GM23338 (cell line): ENCODE measurements at regions not wholly inside any gene's neighbourhood (a gene's known extent, or its start where the extent isn't known, plus 50 kb on each side); places are given as distances from the start of the nearest gene placed in this dataset.

ENCODE experiments used
- ATAC-seq: fragments of 200-7000 bp; cut with Tn5 transposase; 3 replicates; pipeline ENCODE4 v1.9.1; 2020
- DNase-seq: peaks from one replicate; pipeline ENCODE4 v3.0.0-alpha.2; 2015; ENCODE audit warnings: low spot score
- H2AFZ ChIP-seq: fragments of 200-600 bp; sonication (generic); 2 replicates; pipeline ENCODE4 v1.8.0; 2016; ENCODE audit warnings: antibody characterized with exemption, mild to moderate bottlenecking, moderate library complexity
- H3F3A ChIP-seq: fragments of 200-600 bp; sonication (generic); replicated peaks from 2 replicates; pipeline ENCODE4 v1.8.0; 2017; ENCODE audit warnings: antibody characterized with exemption, mixed run types, low read depth
- H3K27ac ChIP-seq: fragments of 200-600 bp; sonication (generic); 2 replicates; pipeline ENCODE4 v1.6.1; 2016; ENCODE audit warnings: low read depth
- H3K27me3 ChIP-seq: fragments of 200-600 bp; sonication (generic); 2 replicates; pipeline ENCODE4 v1.8.0; 2016; ENCODE audit warnings: mild to moderate bottlenecking, mixed run types, moderate library complexity; ENCODE audit not compliant: insufficient read depth
- H3K36me3 ChIP-seq: fragments of 200-600 bp; sonication (generic); 2 replicates; pipeline ENCODE4 v1.8.0; 2016; ENCODE audit warnings: mild to moderate bottlenecking; ENCODE audit not compliant: insufficient read depth
- H3K4me1 ChIP-seq: fragments of 200-600 bp; sonication (generic); 2 replicates; pipeline ENCODE4 v1.8.0; 2016; ENCODE audit warnings: mild to moderate bottlenecking, moderate library complexity; ENCODE audit not compliant: insufficient read depth
- H3K4me2 ChIP-seq: fragments of 200-600 bp; sonication (generic); 2 replicates; pipeline ENCODE4 v1.7.1; 2017; ENCODE audit warnings: mixed run types
- H3K4me3 ChIP-seq: fragments of 200-600 bp; sonication (generic); 2 replicates; pipeline ENCODE4 v1.6.1; 2016; ENCODE audit warnings: mixed run types
- H3K79me2 ChIP-seq: fragments of 200-600 bp; sonication (generic); replicated peaks from 2 replicates; pipeline ENCODE4 v1.8.0; 2017; ENCODE audit warnings: mild to moderate bottlenecking; ENCODE audit not compliant: insufficient read depth
- H3K9me2 ChIP-seq: fragments of 200-600 bp; sonication (generic); 2 replicates; pipeline ENCODE4 v1.8.0; 2017; ENCODE audit not compliant: insufficient read depth
- H4K20me1 ChIP-seq: fragments of 200-600 bp; sonication (generic); replicated peaks from 2 replicates; pipeline ENCODE4 v1.8.0; 2017; ENCODE audit warnings: mild to moderate bottlenecking; ENCODE audit not compliant: insufficient read depth
- H3K27ac Mint-ChIP-seq: 2 replicates; pipeline ENCODE4 v1.8.0; 2020; ENCODE audit warnings: inconsistent platforms, mild to moderate bottlenecking, moderate library complexity, mixed read lengths
- H3K27me3 Mint-ChIP-seq: 3 replicates; pipeline ENCODE4 v1.8.0; 2022; ENCODE audit warnings: low read depth, mild to moderate bottlenecking, moderate library complexity, mixed read lengths, inconsistent platforms; ENCODE audit not compliant: insufficient read depth, poor library complexity
- H3K36me3 Mint-ChIP-seq: 3 replicates; pipeline ENCODE4 v1.8.0; 2021; ENCODE audit warnings: low read depth, mild to moderate bottlenecking, inconsistent platforms, moderate library complexity, mixed read lengths
- H3K4me1 Mint-ChIP-seq: 3 replicates; pipeline ENCODE4 v1.8.0; 2020; ENCODE audit warnings: mild to moderate bottlenecking, inconsistent platforms, mixed read lengths
- H3K4me3 Mint-ChIP-seq: 3 replicates; pipeline ENCODE4 v1.8.0; 2021; ENCODE audit warnings: moderate library complexity, mild to moderate bottlenecking, inconsistent platforms, mixed read lengths
- H3K9me3 Mint-ChIP-seq: 3 replicates; pipeline ENCODE4 v1.8.0; 2020; ENCODE audit warnings: moderate library complexity, mild to moderate bottlenecking, inconsistent platforms, mixed read lengths
- CREB1 ChIP-seq: fragments of 250-450 bp; sonication (Bioruptor Pico); IDR thresholded peaks from 2 replicates; pipeline ENCODE4 v1.5.0; 2020; ENCODE audit warnings: low read depth, mild to moderate bottlenecking, moderate library complexity
- CTCF ChIP-seq, 2 experiments: fragments of 200-600 bp in 1 of 2; sonication (generic) in 1 of 2; conservative IDR thresholded peaks; 2 replicates each; pipeline versions ENCODE4 v1.5.1 to v1.6.1; 2016 to 2017; ENCODE audit warnings: antibody characterized with exemption in 2 of 2, low read depth in 2 of 2, mild to moderate bottlenecking in 2 of 2, moderate library complexity in 1 of 2
- ETS1 ChIP-seq: IDR thresholded peaks from 2 replicates; pipeline ENCODE4 v1.6.1; 2016; ENCODE audit warnings: antibody characterized with exemption
- EZH2 ChIP-seq: fragments of 200-600 bp; sonication (generic); IDR thresholded peaks from one replicate; pipeline ENCODE4 v1.8.0; 2017; ENCODE audit warnings: antibody characterized with exemption, mild to moderate bottlenecking, low read depth; ENCODE audit not compliant: unreplicated experiment
- EZH2phosphoT487 ChIP-seq: fragments of 200-600 bp; sonication (generic); IDR thresholded peaks from one replicate; pipeline ENCODE4 v1.8.1; 2018; ENCODE audit warnings: antibody characterized with exemption; ENCODE audit not compliant: unreplicated experiment
- JUNB ChIP-seq: IDR thresholded peaks from one replicate; pipeline ENCODE4 v1.6.1; 2016; ENCODE audit warnings: antibody characterized with exemption; ENCODE audit not compliant: unreplicated experiment
- NANOG ChIP-seq: IDR thresholded peaks from 2 replicates; pipeline ENCODE4 v1.6.1; 2016; ENCODE audit warnings: antibody characterized with exemption, borderline replicate concordance
- POLR2AphosphoS5 ChIP-seq: IDR thresholded peaks from 2 replicates; pipeline ENCODE4 v1.6.1; 2016; ENCODE audit warnings: antibody characterized with exemption, low read depth
- STAT1 ChIP-seq: IDR thresholded peaks from one replicate; pipeline ENCODE4 v1.6.1; 2016; ENCODE audit warnings: antibody characterized with exemption; ENCODE audit not compliant: unreplicated experiment
- ZNF114 ChIP-seq: fragments of 250-450 bp; sonication (Bioruptor Pico); IDR thresholded peaks from 2 replicates; pipeline ENCODE4 v1.5.0; 2020; ENCODE audit warnings: mild to moderate bottlenecking, moderate library complexity
- TF ChIP-seq, protein P1 (sequence below): fragments of 250-450 bp; sonication (Bioruptor Pico); IDR thresholded peaks from 2 replicates; pipeline ENCODE4 v1.5.0; 2020; ENCODE audit warnings: mild to moderate bottlenecking, moderate library complexity

DNA sequence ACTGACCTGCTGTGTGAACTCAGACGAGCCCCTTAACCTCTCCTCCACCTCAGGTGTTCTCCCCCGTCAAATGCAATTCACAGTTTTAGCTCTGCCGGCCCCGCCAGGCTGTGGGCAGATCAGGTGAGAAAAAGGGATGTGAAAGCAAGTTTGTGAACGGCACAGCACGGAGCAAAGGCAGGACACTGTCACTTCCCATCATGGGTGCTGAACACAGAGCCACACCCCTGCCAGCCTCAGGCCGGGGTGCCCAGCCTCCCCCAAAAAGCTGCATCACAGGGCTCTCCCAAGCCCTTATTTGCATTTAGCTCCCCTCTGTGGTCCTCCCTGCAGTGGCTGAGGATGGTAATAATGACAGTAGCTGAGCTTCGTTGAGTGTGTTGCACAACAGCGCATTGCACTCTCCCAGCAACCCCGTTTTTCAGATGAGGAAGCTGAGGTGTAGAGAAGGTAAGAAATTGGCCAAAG is 88.8 kb upstream of the TNRC6C start:
- Histone ChIP-seq H3K4me2 (no peak overlapping the region), H3K4me3 (no peak overlapping the region), H3K79me2 (no peaks in the 10 kb centered on the region), H3K9me2 (no peaks in the 10 kb centered on the region), H4K20me1 (no peaks in the 10 kb centered on the region), H2AFZ (0 out of 2 replicates have a peak overlapping the region, but pooled peaks have one; percentile 28), H3F3A (no peaks in the 10 kb centered on the region), H3K36me3 (no peaks in the 10 kb centered on the region), H3K27ac (no peak overlapping the region), H3K4me1 (0 out of 2 replicates have a peak, but pooled peaks cover 5% of the 10 kb centered on the region), H3K27me3 (no peaks in the 10 kb centered on the region)
- Mint-ChIP-seq H3K36me3 (no peaks in the 10 kb centered on the region; the same call in 2 of the 3 replicates), H3K27me3 (peaks cover 18% of the 10 kb centered on the region), H3K9me3 (no peaks in the 10 kb centered on the region; the same call in 2 of the 3 replicates), H3K27ac (no peak overlapping the region), H3K4me3 (no peak overlapping the region), H3K4me1 (peaks cover 29% of the 10 kb centered on the region)
- ATAC-seq = no peak
- no peak for DNase-seq
- TF ChIP-seq CTCF (conservative IDR thresholded peaks at IDR 0.05; ENCODE audit: low read depth in 2 of 2) (no peak), STAT1 (no peak), EZH2phosphoT487 (no peak), ETS1 (no peak), POLR2AphosphoS5 (no peak), CREB1 (CRISPR knock-in tag) (no peak)

GRCh38 chr17:77872199-77872598 is 86.3 kb upstream of the TNRC6C start:
- H3K9me2 ChIP-seq = no peaks in the 10 kb centered on the region
- no peak for ATAC-seq
- H2AFZ ChIP-seq = no peak overlapping the region
- no peaks in the 10 kb centered on the region for H3F3A ChIP-seq
- H3K4me1 ChIP-seq = 0 out of 2 replicates have a peak, but pooled peaks cover 5% of the 10 kb centered on the region
- H3K79me2 ChIP-seq = no peaks in the 10 kb centered on the region
- Mint-ChIP-seq H3K27me3 (peaks cover 19% of the 10 kb centered on the region), H3K36me3 (peaks cover 9% of the 10 kb centered on the region), H3K27ac (no peak overlapping the region), H3K9me3 (peaks cover 11% of the 10 kb centered on the region), H3K4me3 (no peak overlapping the region), H3K4me1 (peaks cover 25% of the 10 kb centered on the region)
- no peak overlapping the region for H3K4me2 ChIP-seq
- no peaks in the 10 kb centered on the region for H3K36me3 ChIP-seq
- no peaks in the 10 kb centered on the region for H4K20me1 ChIP-seq
- DNase-seq = no peak
- H3K4me3 ChIP-seq = no peak overlapping the region
- H3K27ac ChIP-seq = no peak overlapping the region
- H3K27me3 ChIP-seq = no peaks in the 10 kb centered on the region
- TF ChIP-seq JUNB (no peak), EZH2phosphoT487 (no peak), CREB1 (CRISPR knock-in tag) (no peak), EZH2 (no peak), CTCF (conservative IDR thresholded peaks at IDR 0.05; ENCODE audit: low read depth in 2 of 2) (no peak), NANOG (no peak), ZNF114 (no peak), STAT1 (no peak)
- TF ChIP-seq, protein P1, sequence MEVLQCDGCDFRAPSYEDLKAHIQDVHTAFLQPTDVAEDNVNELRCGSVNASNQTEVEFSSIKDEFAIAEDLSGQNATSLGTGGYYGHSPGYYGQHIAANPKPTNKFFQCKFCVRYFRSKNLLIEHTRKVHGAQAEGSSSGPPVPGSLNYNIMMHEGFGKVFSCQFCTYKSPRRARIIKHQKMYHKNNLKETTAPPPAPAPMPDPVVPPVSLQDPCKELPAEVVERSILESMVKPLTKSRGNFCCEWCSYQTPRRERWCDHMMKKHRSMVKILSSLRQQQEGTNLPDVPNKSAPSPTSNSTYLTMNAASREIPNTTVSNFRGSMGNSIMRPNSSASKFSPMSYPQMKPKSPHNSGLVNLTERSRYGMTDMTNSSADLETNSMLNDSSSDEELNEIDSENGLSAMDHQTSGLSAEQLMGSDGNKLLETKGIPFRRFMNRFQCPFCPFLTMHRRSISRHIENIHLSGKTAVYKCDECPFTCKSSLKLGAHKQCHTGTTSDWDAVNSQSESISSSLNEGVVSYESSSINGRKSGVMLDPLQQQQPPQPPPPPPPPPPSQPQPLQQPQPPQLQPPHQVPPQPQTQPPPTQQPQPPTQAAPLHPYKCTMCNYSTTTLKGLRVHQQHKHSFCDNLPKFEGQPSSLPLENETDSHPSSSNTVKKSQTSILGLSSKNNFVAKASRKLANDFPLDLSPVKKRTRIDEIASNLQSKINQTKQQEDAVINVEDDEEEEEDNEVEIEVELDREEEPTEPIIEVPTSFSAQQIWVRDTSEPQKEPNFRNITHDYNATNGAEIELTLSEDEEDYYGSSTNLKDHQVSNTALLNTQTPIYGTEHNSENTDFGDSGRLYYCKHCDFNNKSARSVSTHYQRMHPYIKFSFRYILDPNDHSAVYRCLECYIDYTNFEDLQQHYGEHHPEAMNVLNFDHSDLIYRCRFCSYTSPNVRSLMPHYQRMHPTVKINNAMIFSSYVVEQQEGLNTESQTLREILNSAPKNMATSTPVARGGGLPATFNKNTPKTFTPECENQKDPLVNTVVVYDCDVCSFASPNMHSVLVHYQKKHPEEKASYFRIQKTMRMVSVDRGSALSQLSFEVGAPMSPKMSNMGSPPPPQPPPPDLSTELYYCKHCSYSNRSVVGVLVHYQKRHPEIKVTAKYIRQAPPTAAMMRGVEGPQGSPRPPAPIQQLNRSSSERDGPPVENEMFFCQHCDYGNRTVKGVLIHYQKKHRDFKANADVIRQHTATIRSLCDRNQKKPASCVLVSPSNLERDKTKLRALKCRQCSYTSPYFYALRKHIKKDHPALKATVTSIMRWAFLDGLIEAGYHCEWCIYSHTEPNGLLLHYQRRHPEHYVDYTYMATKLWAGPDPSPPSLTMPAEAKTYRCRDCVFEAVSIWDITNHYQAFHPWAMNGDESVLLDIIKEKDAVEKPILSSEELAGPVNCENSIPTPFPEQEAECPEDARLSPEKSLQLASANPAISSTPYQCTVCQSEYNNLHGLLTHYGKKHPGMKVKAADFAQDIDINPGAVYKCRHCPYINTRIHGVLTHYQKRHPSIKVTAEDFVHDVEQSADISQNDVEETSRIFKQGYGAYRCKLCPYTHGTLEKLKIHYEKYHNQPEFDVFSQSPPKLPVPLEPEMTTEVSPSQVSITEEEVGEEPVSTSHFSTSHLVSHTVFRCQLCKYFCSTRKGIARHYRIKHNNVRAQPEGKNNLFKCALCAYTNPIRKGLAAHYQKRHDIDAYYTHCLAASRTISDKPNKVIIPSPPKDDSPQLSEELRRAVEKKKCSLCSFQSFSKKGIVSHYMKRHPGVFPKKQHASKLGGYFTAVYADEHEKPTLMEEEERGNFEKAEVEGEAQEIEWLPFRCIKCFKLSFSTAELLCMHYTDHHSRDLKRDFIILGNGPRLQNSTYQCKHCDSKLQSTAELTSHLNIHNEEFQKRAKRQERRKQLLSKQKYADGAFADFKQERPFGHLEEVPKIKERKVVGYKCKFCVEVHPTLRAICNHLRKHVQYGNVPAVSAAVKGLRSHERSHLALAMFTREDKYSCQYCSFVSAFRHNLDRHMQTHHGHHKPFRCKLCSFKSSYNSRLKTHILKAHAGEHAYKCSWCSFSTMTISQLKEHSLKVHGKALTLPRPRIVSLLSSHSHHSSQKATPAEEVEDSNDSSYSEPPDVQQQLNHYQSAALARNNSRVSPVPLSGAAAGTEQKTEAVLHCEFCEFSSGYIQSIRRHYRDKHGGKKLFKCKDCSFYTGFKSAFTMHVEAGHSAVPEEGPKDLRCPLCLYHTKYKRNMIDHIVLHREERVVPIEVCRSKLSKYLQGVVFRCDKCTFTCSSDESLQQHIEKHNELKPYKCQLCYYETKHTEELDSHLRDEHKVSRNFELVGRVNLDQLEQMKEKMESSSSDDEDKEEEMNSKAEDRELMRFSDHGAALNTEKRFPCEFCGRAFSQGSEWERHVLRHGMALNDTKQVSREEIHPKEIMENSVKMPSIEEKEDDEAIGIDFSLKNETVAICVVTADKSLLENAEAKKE (CRISPR knock-in tag) = no peak
